ENCODE measurements at regions not wholly inside any gene's neighbourhood (a gene's known extent, or its start where the extent isn't known, plus 50 kb on each side); places are given as distances from the start of the nearest gene placed in this dataset.

- WGBS (ENCODE audit: insufficient coverage, low lambda C conversion rate): 80% methylated on average over 1 of the region's 2 CpGs
- no peaks in the 10 kb centered on the region for H3K27me3 ChIP-seq (ENCODE audit: control insufficient read depth, insufficient read depth, low read length)
- no peak for DNase-seq
Observed at GRCh38 chr2:211132046-211132445, 575.6 kb downstream of the CPS1 start.

GRCh38 chr2:211132573-211132972 is 576.2 kb downstream of the CPS1 start:
- Histone ChIP-seq H3K9me3 (ENCODE audit: control insufficient read depth, low read depth, low read length) (no peaks in the 10 kb centered on the region), H3K27ac (ENCODE audit: low read length) (no peak overlapping the region), H3K36me3 (ENCODE audit: control insufficient read depth, insufficient read depth, low read length) (no peaks in the 10 kb centered on the region), H3K4me1 (ENCODE audit: control insufficient read depth, insufficient read depth, low read length) (no peaks in the 10 kb centered on the region), H3K27me3 (ENCODE audit: control insufficient read depth, insufficient read depth, low read length) (no peaks in the 10 kb centered on the region), H3K4me3 (ENCODE audit: low read length) (no peak overlapping the region)
- WGBS (ENCODE audit: insufficient coverage, low lambda C conversion rate): 86% methylated on average over 1 of the region's 2 CpGs
- no peak for DNase-seq

More at GRCh38 chr2:211132046-211132445, 575.6 kb downstream of the CPS1 start:
- Histone ChIP-seq H3K36me3 (ENCODE audit: control insufficient read depth, insufficient read depth, low read length) (no peaks in the 10 kb centered on the region), H3K4me1 (ENCODE audit: control insufficient read depth, insufficient read depth, low read length) (no peaks in the 10 kb centered on the region), H3K27ac (ENCODE audit: low read length) (no peak overlapping the region), H3K9me3 (ENCODE audit: control insufficient read depth, low read depth, low read length) (no peaks in the 10 kb centered on the region), H3K4me3 (ENCODE audit: low read length) (no peak overlapping the region)

GRCh38 chr2:211133766-211134165 is 577.4 kb downstream of the CPS1 start:
- Histone ChIP-seq H3K9me3 (ENCODE audit: control insufficient read depth, low read depth, low read length) (no peaks in the 10 kb centered on the region), H3K4me1 (ENCODE audit: control insufficient read depth, insufficient read depth, low read length) (no peaks in the 10 kb centered on the region), H3K27ac (ENCODE audit: low read length) (no peak overlapping the region), H3K36me3 (ENCODE audit: control insufficient read depth, insufficient read depth, low read length) (no peaks in the 10 kb centered on the region), H3K4me3 (ENCODE audit: low read length) (no peak overlapping the region), H3K27me3 (ENCODE audit: control insufficient read depth, insufficient read depth, low read length) (no peaks in the 10 kb centered on the region)
- no peak for DNase-seq
- WGBS (ENCODE audit: insufficient coverage, low lambda C conversion rate): no CpG with 5 or more reads among the region's 1 CpG

- DNase-seq: no peak
- Histone ChIP-seq H3K9me3 (ENCODE audit: control insufficient read depth, low read depth, low read length) (no peaks in the 10 kb centered on the region), H3K4me1 (ENCODE audit: control insufficient read depth, insufficient read depth, low read length) (no peaks in the 10 kb centered on the region), H3K4me3 (ENCODE audit: low read length) (no peak overlapping the region), H3K27ac (ENCODE audit: low read length) (no peak overlapping the region), H3K36me3 (ENCODE audit: control insufficient read depth, insufficient read depth, low read length) (no peaks in the 10 kb centered on the region), H3K27me3 (ENCODE audit: control insufficient read depth, insufficient read depth, low read length) (no peaks in the 10 kb centered on the region)
- no CpG with 5 or more reads among the region's 5 CpGs for WGBS (ENCODE audit: insufficient coverage, low lambda C conversion rate)
Observed at GRCh38 chr2:211138551-211138950, 582.2 kb downstream of the CPS1 start.

- Histone ChIP-seq H3K4me3 (ENCODE audit: low read length) (no peak overlapping the region), H3K9me3 (ENCODE audit: control insufficient read depth, low read depth, low read length) (no peaks in the 10 kb centered on the region), H3K36me3 (ENCODE audit: control insufficient read depth, insufficient read depth, low read length) (no peaks in the 10 kb centered on the region), H3K4me1 (ENCODE audit: control insufficient read depth, insufficient read depth, low read length) (no peaks in the 10 kb centered on the region), H3K27me3 (ENCODE audit: control insufficient read depth, insufficient read depth, low read length) (no peaks in the 10 kb centered on the region), H3K27ac (ENCODE audit: low read length) (no peak overlapping the region)
- DNase-seq: no peak
- WGBS (ENCODE audit: insufficient coverage, low lambda C conversion rate): 100% methylated on average over 3 of the region's 4 CpGs
Observed at GRCh38 chr2:211141646-211142045, 585.2 kb downstream of the CPS1 start.

- H3K27ac ChIP-seq (ENCODE audit: low read length): no peak overlapping the region
- no peak for DNase-seq
- H3K4me1 ChIP-seq (ENCODE audit: control insufficient read depth, insufficient read depth, low read length): no peaks in the 10 kb centered on the region
- no peaks in the 10 kb centered on the region for H3K36me3 ChIP-seq (ENCODE audit: control insufficient read depth, insufficient read depth, low read length)
- no peak overlapping the region for H3K4me3 ChIP-seq (ENCODE audit: low read length)
- no peaks in the 10 kb centered on the region for H3K27me3 ChIP-seq (ENCODE audit: control insufficient read depth, insufficient read depth, low read length)
- H3K9me3 ChIP-seq (ENCODE audit: control insufficient read depth, low read depth, low read length): no peaks in the 10 kb centered on the region
Observed at GRCh38 chr2:211144078-211144477, 587.7 kb downstream of the CPS1 start.

- Histone ChIP-seq H3K4me3 (ENCODE audit: low read length) (no peak overlapping the region), H3K4me1 (ENCODE audit: control insufficient read depth, insufficient read depth, low read length) (no peaks in the 10 kb centered on the region), H3K27me3 (ENCODE audit: control insufficient read depth, insufficient read depth, low read length) (no peaks in the 10 kb centered on the region), H3K27ac (ENCODE audit: low read length) (no peak overlapping the region), H3K9me3 (ENCODE audit: control insufficient read depth, low read depth, low read length) (no peaks in the 10 kb centered on the region), H3K36me3 (ENCODE audit: control insufficient read depth, insufficient read depth, low read length) (no peaks in the 10 kb centered on the region)
- WGBS (ENCODE audit: insufficient coverage, low lambda C conversion rate): 89% methylated on average over 1 of the region's 4 CpGs
- no peak for DNase-seq
Observed at GRCh38 chr2:211144974-211145665, 588.7 kb downstream of the CPS1 start.

GRCh38 chr2:211149731-211150130 is 593.3 kb downstream of the CPS1 start:
- no peaks in the 10 kb centered on the region for H3K4me1 ChIP-seq (ENCODE audit: control insufficient read depth, insufficient read depth, low read length)
- WGBS (ENCODE audit: insufficient coverage, low lambda C conversion rate): 30% methylated on average over 2 of the region's 3 CpGs

GRCh38 chr2:211157211-211157610 is 600.8 kb downstream of the CPS1 start:
- peaks cover 1% of the 10 kb centered on the region for H3K9me3 ChIP-seq (ENCODE audit: control insufficient read depth, low read depth, low read length)
- no peaks in the 10 kb centered on the region for H3K27me3 ChIP-seq (ENCODE audit: control insufficient read depth, insufficient read depth, low read length)
- H3K4me3 ChIP-seq (ENCODE audit: low read length): no peak overlapping the region
- H3K27ac ChIP-seq (ENCODE audit: low read length): no peak overlapping the region
- H3K4me1 ChIP-seq (ENCODE audit: control insufficient read depth, insufficient read depth, low read length): no peaks in the 10 kb centered on the region
- no peak for DNase-seq
- no peaks in the 10 kb centered on the region for H3K36me3 ChIP-seq (ENCODE audit: control insufficient read depth, insufficient read depth, low read length)

More at GRCh38 chr2:211149731-211150130, 593.3 kb downstream of the CPS1 start:
- no peak overlapping the region for H3K4me3 ChIP-seq (ENCODE audit: low read length)
- no peaks in the 10 kb centered on the region for H3K36me3 ChIP-seq (ENCODE audit: control insufficient read depth, insufficient read depth, low read length)
- H3K27me3 ChIP-seq (ENCODE audit: control insufficient read depth, insufficient read depth, low read length): no peaks in the 10 kb centered on the region
- no peak overlapping the region for H3K27ac ChIP-seq (ENCODE audit: low read length)
- DNase-seq: peak in 1 of 2 donors; percentile 44
- peaks cover 2% of the 10 kb centered on the region for H3K9me3 ChIP-seq (ENCODE audit: control insufficient read depth, low read depth, low read length)

GRCh38 chr2:211157856-211158463 is 601.6 kb downstream of the CPS1 start:
- Histone ChIP-seq H3K4me1 (ENCODE audit: control insufficient read depth, insufficient read depth, low read length) (no peaks in the 10 kb centered on the region), H3K27ac (ENCODE audit: low read length) (no peak overlapping the region), H3K36me3 (ENCODE audit: control insufficient read depth, insufficient read depth, low read length) (no peaks in the 10 kb centered on the region), H3K4me3 (ENCODE audit: low read length) (no peak overlapping the region), H3K9me3 (ENCODE audit: control insufficient read depth, low read depth, low read length) (no peaks in the 10 kb centered on the region), H3K27me3 (ENCODE audit: control insufficient read depth, insufficient read depth, low read length) (no peaks in the 10 kb centered on the region)
- DNase-seq: peak; percentile 34 to 47
- WGBS (ENCODE audit: insufficient coverage, low lambda C conversion rate): no CpG with 5 or more reads among the region's 5 CpGs

GRCh38 chr2:211159972-211160371 is 603.6 kb downstream of the CPS1 start:
- no peaks in the 10 kb centered on the region for H3K36me3 ChIP-seq (ENCODE audit: control insufficient read depth, insufficient read depth, low read length)
- no peak overlapping the region for H3K4me3 ChIP-seq (ENCODE audit: low read length)
- no peaks in the 10 kb centered on the region for H3K27me3 ChIP-seq (ENCODE audit: control insufficient read depth, insufficient read depth, low read length)
- H3K27ac ChIP-seq (ENCODE audit: low read length): no peak overlapping the region
- H3K4me1 ChIP-seq (ENCODE audit: control insufficient read depth, insufficient read depth, low read length): no peaks in the 10 kb centered on the region
- DNase-seq: no peak
- WGBS (ENCODE audit: insufficient coverage, low lambda C conversion rate): 100% methylated on average over 3 of the region's 7 CpGs
- no peaks in the 10 kb centered on the region for H3K9me3 ChIP-seq (ENCODE audit: control insufficient read depth, low read depth, low read length)
